Activated T-helper 1 cell treated with anti-CD3 and anti-CD28 coated beads, Interleukin-12 subunit alpha, Interleukin-12 subunit beta, Interleukin-2, Interleukin-4 antibody, amounts not matched to agents 30 ng/mL and 10 ng/mL and 1 ng/mL, durations not matched to agents 14 hours and 24 hours and 36 hours (primary cell): ENCODE measurements at regions not wholly inside any gene's neighbourhood (a gene's known extent, or its start where the extent isn't known, plus 50 kb on each side); places are given as distances from the start of the nearest gene placed in this dataset.
"Not testable (repeated sequence)": the region's sequence is repeated elsewhere in the genome, so short reads cannot be mapped to it uniquely, and the experiment has no call there.

ENCODE experiments used
- DNase-seq: peaks from one replicate; pipeline ENCODE4 v3.0.0; 2021; ENCODE audit warnings: low spot score
- H3K27ac Mint-ChIP-seq: one replicate; pipeline ENCODE4 v1.8.0; 2021; ENCODE audit warnings: mild to moderate bottlenecking, mixed read lengths
- H3K27me3 Mint-ChIP-seq: one replicate; pipeline ENCODE4 v1.8.0; 2022; ENCODE audit warnings: mild to moderate bottlenecking, moderate library complexity, mixed read lengths; ENCODE audit not compliant: insufficient read depth
- H3K36me3 Mint-ChIP-seq: one replicate; pipeline ENCODE4 v1.8.0; 2021; ENCODE audit warnings: low read depth, mixed read lengths
- H3K4me1 Mint-ChIP-seq: one replicate; pipeline ENCODE4 v1.8.0; 2021; ENCODE audit warnings: low read depth, mixed read lengths
- H3K4me3 Mint-ChIP-seq: one replicate; pipeline ENCODE4 v1.8.0; 2021; ENCODE audit warnings: mild to moderate bottlenecking, moderate library complexity, mixed read lengths
- H3K9me3 Mint-ChIP-seq: one replicate; pipeline ENCODE4 v1.8.0; 2021; ENCODE audit warnings: mixed read lengths
- intact Hi-C: fragments of 100-400 bp; cut with micrococcal nuclease; formaldehyde crosslinking; loops from one replicate; pipeline ENCODE4 v1.15.1; 2024

DNA sequence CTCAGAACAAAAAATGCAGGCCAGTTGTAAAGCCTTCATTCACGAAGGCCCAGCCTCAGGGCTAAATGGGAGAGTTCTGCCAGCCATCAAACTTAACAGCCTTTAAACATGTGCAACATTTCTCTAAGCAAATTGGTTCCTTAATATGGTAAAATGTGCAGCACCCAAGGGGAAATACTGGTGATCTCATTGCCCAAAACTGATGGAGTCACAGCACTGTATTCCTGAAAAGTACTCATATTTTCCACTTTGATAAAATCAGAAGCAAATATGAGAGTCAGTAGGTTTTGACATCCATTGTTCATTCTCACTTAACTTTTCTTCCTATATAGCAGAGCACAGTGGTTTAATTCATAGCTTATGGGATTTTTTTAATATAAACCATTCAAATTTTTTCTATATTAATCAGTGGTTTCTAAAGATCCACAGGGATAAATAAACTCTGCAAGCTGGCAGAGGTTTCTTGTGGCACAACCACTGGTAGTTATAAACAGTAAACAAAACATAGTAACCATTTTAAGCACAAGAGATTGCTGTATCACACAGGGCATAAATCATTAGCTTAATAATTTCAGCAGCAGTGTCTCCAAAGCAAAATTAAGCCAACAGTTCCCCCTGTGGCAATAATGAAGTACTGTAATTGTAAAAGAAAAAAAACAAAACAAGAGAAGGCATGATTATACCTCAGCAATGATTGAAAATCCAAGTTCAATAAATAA, 106.9 kb upstream of the LYPLAL1 start:
- intact Hi-C loops: no loop called here
- no peaks in the 10 kb centered on the region for H3K4me1 Mint-ChIP-seq

DNA sequence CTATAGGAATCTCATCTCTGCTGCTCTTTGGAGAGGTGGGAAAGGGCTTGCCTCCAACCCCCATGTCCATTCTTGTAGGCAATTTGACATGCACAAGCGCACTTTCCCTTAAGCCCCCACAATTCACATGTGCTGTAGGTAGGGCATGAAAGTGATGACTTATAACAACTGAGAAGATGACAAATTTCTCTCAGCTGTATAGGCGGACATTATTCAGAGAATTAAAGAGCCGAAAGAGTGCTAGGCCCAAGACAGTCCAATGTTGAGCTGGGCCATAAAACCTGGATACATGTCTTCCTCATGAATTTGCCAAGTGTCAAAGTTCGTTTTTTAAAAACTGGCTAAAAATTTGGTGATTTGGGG, 106.3 kb upstream of the LYPLAL1 start:
- H3K4me3 Mint-ChIP-seq: no peak overlapping the region
- H3K27ac Mint-ChIP-seq: no peak overlapping the region
- no peaks in the 10 kb centered on the region for H3K9me3 Mint-ChIP-seq
- intact Hi-C loops: no loop called here
- no peaks in the 10 kb centered on the region for H3K27me3 Mint-ChIP-seq
- no peak for DNase-seq
- H3K4me1 Mint-ChIP-seq: no peaks in the 10 kb centered on the region
- no peaks in the 10 kb centered on the region for H3K36me3 Mint-ChIP-seq

More for the DNA sequence above, 106.9 kb upstream of the LYPLAL1 start:
- Mint-ChIP-seq H3K27ac (no peak overlapping the region), H3K36me3 (no peaks in the 10 kb centered on the region), H3K4me3 (no peak overlapping the region), H3K9me3 (no peaks in the 10 kb centered on the region), H3K27me3 (no peaks in the 10 kb centered on the region)
- DNase-seq: no peak

DNA sequence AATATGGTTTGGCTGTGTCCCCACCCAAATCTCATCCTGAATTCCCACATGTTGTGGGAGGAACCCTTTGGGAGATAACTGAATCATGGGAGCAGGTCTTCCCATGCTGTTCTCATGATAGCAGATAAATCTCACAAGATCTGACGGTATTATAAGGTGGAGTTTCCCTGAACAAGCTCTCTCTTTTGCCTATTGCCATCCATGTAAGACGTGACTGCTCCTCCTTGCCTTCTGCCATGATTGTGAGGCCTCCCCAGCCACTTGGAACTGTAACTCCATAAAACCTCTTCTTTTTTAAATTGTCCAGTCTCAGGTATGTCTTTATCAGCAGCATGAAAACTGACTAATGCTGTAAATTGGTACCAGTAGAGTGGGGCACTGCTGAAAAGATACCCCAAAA, 103.3 kb upstream of the LYPLAL1 start:
- intact Hi-C loops, H3K27me3 Mint-ChIP-seq, DNase-seq, H3K4me1 Mint-ChIP-seq, H3K4me3 Mint-ChIP-seq, H3K9me3 Mint-ChIP-seq, H3K27ac Mint-ChIP-seq, H3K36me3 Mint-ChIP-seq: not testable (repeated sequence)

- intact Hi-C loops: no loop called here
- no peaks in the 10 kb centered on the region for H3K27me3 Mint-ChIP-seq
Observed at GRCh38 chr1:219071209-219071608, 102.5 kb upstream of the LYPLAL1 start.

GRCh38 chr1:219072329-219072728, 101.3 kb upstream of the LYPLAL1 start:
- Mint-ChIP-seq H3K9me3 (no peaks in the 10 kb centered on the region), H3K36me3 (no peaks in the 10 kb centered on the region), H3K4me3 (no peak overlapping the region), H3K4me1 (no peaks in the 10 kb centered on the region), H3K27me3 (no peaks in the 10 kb centered on the region), H3K27ac (no peak overlapping the region)
- no peak for DNase-seq
- intact Hi-C loops: no loop called here

More at GRCh38 chr1:219071209-219071608, 102.5 kb upstream of the LYPLAL1 start:
- Mint-ChIP-seq H3K9me3 (no peaks in the 10 kb centered on the region), H3K36me3 (no peaks in the 10 kb centered on the region), H3K27ac (no peak overlapping the region), H3K4me1 (no peaks in the 10 kb centered on the region), H3K4me3 (no peak overlapping the region)
- DNase-seq: no peak

- H3K27ac Mint-ChIP-seq: no peak overlapping the region
- H3K4me3 Mint-ChIP-seq: no peak overlapping the region
- intact Hi-C loops: no loop called here
- no peaks in the 10 kb centered on the region for H3K27me3 Mint-ChIP-seq
- no peaks in the 10 kb centered on the region for H3K4me1 Mint-ChIP-seq
- H3K9me3 Mint-ChIP-seq: no peaks in the 10 kb centered on the region
- H3K36me3 Mint-ChIP-seq: no peaks in the 10 kb centered on the region
- no peak for DNase-seq
Observed at GRCh38 chr1:219074084-219074728, 99.5 kb upstream of the LYPLAL1 start.

GRCh38 chr1:219075121-219075879, 98.4 kb upstream of the LYPLAL1 start:
- H3K4me1 Mint-ChIP-seq: no peaks in the 10 kb centered on the region
- H3K9me3 Mint-ChIP-seq: no peaks in the 10 kb centered on the region
- no peak for DNase-seq
- no peak overlapping the region for H3K27ac Mint-ChIP-seq
- H3K27me3 Mint-ChIP-seq: no peaks in the 10 kb centered on the region
- no peaks in the 10 kb centered on the region for H3K36me3 Mint-ChIP-seq
- intact Hi-C loops: no loop called here
- H3K4me3 Mint-ChIP-seq: no peak overlapping the region

GRCh38 chr1:219076326-219076937, 97.2 kb upstream of the LYPLAL1 start:
- Mint-ChIP-seq H3K4me3 (no peak overlapping the region), H3K27me3 (no peaks in the 10 kb centered on the region), H3K9me3 (no peaks in the 10 kb centered on the region), H3K4me1 (no peaks in the 10 kb centered on the region), H3K36me3 (no peaks in the 10 kb centered on the region), H3K27ac (no peak overlapping the region)
- DNase-seq: no peak
- intact Hi-C loops: no loop called here

- H3K36me3 Mint-ChIP-seq, intact Hi-C loops, H3K27me3 Mint-ChIP-seq, H3K9me3 Mint-ChIP-seq, H3K4me1 Mint-ChIP-seq, H3K4me3 Mint-ChIP-seq, H3K27ac Mint-ChIP-seq, DNase-seq: not testable (repeated sequence)
Observed at GRCh38 chr1:219077767-219078166, 95.9 kb upstream of the LYPLAL1 start.

- no peaks in the 10 kb centered on the region for H3K9me3 Mint-ChIP-seq
- H3K36me3 Mint-ChIP-seq: no peaks in the 10 kb centered on the region
- H3K27me3 Mint-ChIP-seq: no peaks in the 10 kb centered on the region
- DNase-seq: no peak
- H3K4me3 Mint-ChIP-seq: no peak overlapping the region
- intact Hi-C loops: no loop called here
- no peaks in the 10 kb centered on the region for H3K4me1 Mint-ChIP-seq
- H3K27ac Mint-ChIP-seq: no peak overlapping the region
Observed at GRCh38 chr1:219081943-219082925, 91.4 kb upstream of the LYPLAL1 start.

- Mint-ChIP-seq H3K36me3 (no peaks in the 10 kb centered on the region), H3K27ac (no peak overlapping the region), H3K9me3 (no peaks in the 10 kb centered on the region), H3K4me3 (no peak overlapping the region), H3K27me3 (no peaks in the 10 kb centered on the region), H3K4me1 (no peaks in the 10 kb centered on the region)
- intact Hi-C loops: no loop called here
- no peak for DNase-seq
Observed at GRCh38 chr1:219083631-219084030, 90.0 kb upstream of the LYPLAL1 start.

GRCh38 chr1:219085082-219085481, 88.6 kb upstream of the LYPLAL1 start:
- intact Hi-C loops: no loop called here
- no peaks in the 10 kb centered on the region for H3K9me3 Mint-ChIP-seq
- DNase-seq: no peak
- no peaks in the 10 kb centered on the region for H3K27me3 Mint-ChIP-seq
- H3K4me1 Mint-ChIP-seq: no peaks in the 10 kb centered on the region
- H3K4me3 Mint-ChIP-seq: no peak overlapping the region
- no peaks in the 10 kb centered on the region for H3K36me3 Mint-ChIP-seq
- H3K27ac Mint-ChIP-seq: no peak overlapping the region
